22Rv1 (cell line): ENCODE measurements at regions not wholly inside any gene's neighbourhood (a gene's known extent, or its start where the extent isn't known, plus 50 kb on each side); places are given as distances from the start of the nearest gene placed in this dataset.
"Not testable (repeated sequence)": the region's sequence is repeated elsewhere in the genome, so short reads cannot be mapped to it uniquely, and the experiment has no call there.

Source experiments
- ZFX ChIP-seq: fragments of 450-650 bp; IDR thresholded peaks from 2 replicates; pipeline ENCODE4 v1.6.1; 2017; ENCODE audit warnings: antibody characterized with exemption, borderline replicate concordance
- TF ChIP-seq, protein P1 (sequence below): fragments of 450-650 bp; IDR thresholded peaks from 2 replicates; pipeline ENCODE4 v1.5.1; 2017; ENCODE audit warnings: mild to moderate bottlenecking

DNA sequence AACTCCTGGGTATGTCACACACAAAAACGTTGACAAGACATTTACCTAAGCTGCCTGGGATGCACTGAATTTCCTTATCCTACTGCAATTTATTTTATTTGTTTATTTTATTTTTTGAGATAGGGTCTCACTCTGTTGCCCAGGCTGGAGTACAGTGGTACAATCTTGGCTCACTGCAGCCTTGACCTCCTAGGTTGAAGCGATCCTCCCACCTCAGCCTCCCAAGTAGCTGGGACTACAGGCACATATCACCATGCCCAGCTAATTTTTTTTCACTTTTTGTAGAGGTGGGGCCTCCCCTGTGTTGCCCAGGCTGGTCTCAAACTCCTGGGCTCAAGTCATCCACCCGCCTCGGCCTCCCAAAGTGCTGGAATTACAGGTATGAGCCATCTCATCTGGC is 147.5 kb upstream of the SOD1 start:
- TF ChIP-seq, protein P1, sequence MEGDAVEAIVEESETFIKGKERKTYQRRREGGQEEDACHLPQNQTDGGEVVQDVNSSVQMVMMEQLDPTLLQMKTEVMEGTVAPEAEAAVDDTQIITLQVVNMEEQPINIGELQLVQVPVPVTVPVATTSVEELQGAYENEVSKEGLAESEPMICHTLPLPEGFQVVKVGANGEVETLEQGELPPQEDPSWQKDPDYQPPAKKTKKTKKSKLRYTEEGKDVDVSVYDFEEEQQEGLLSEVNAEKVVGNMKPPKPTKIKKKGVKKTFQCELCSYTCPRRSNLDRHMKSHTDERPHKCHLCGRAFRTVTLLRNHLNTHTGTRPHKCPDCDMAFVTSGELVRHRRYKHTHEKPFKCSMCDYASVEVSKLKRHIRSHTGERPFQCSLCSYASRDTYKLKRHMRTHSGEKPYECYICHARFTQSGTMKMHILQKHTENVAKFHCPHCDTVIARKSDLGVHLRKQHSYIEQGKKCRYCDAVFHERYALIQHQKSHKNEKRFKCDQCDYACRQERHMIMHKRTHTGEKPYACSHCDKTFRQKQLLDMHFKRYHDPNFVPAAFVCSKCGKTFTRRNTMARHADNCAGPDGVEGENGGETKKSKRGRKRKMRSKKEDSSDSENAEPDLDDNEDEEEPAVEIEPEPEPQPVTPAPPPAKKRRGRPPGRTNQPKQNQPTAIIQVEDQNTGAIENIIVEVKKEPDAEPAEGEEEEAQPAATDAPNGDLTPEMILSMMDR, result not testable (repeated sequence)
- TF ChIP-seq ZFX, result not testable (repeated sequence)
